HG03520 (cell line): ENCODE measurements at regions not wholly inside any gene's neighbourhood (a gene's known extent, or its start where the extent isn't known, plus 50 kb on each side); places are given as distances from the start of the nearest gene placed in this dataset.

ENCODE experiments used
- ATAC-seq: cut with Tn5 transposase; IDR thresholded peaks from one replicate; pipeline ENCODE4 v1.9.1; 2021; ENCODE audit warnings: mild to moderate bottlenecking, moderate library complexity; ENCODE audit not compliant: unreplicated experiment

- no peak for ATAC-seq
These were observed 55.8 kb upstream of the PDZRN3 start for GRCh38 chr3:73680391-73681095.

- ATAC-seq: no peak
These were observed 52.7 kb upstream of the PDZRN3 start for GRCh38 chr3:73677336-73678024.
